SKM-1 (cell line): ENCODE measurements at regions not wholly inside any gene's neighbourhood (a gene's known extent, or its start where the extent isn't known, plus 50 kb on each side); places are given as distances from the start of the nearest gene placed in this dataset.
"Not testable (repeated sequence)": the region's sequence is repeated elsewhere in the genome, so short reads cannot be mapped to it uniquely, and the experiment has no call there.

Source experiments
- DNase-seq: peaks from one replicate; lab custom pipeline; 2025; ENCODE audit not compliant: unreplicated experiment; lab: John Stamatoyannopoulos, UW

- DNase-seq: not testable (repeated sequence)
Measured at GRCh38 chr9:104323967-104324694, 179.9 kb upstream of the OR13F1 start.

- no peak for DNase-seq
Measured at GRCh38 chr9:104326912-104327311, 177.2 kb upstream of the OR13F1 start.

- no peak for DNase-seq
Measured at GRCh38 chr9:104329245-104329644, 174.8 kb upstream of the OR13F1 start.

- DNase-seq: no peak
Measured at GRCh38 chr9:104330841-104331240, 173.2 kb upstream of the OR13F1 start.

GRCh38 chr9:104334549-104334948 is 169.5 kb upstream of the OR13F1 start:
- no peak for DNase-seq

- no peak for DNase-seq
Measured at GRCh38 chr9:104339692-104340091, 164.4 kb upstream of the OR13F1 start.

- no peak for DNase-seq
Measured at GRCh38 chr9:104342552-104342951, 161.5 kb upstream of the OR13F1 start.

- no peak for DNase-seq
Measured at GRCh38 chr9:104345061-104345460, 159.0 kb upstream of the OR13F1 start.

- DNase-seq: no peak
Measured at GRCh38 chr9:104350541-104350940, 153.5 kb upstream of the OR13F1 start.

GRCh38 chr9:104351726-104352125 is 152.3 kb upstream of the OR13F1 start:
- DNase-seq: no peak

GRCh38 chr9:104361207-104361606 is 142.9 kb upstream of the OR13F1 start:
- no peak for DNase-seq

- no peak for DNase-seq
Measured at GRCh38 chr9:104362912-104363472, 141.1 kb upstream of the OR13F1 start.

- DNase-seq: no peak
Measured at GRCh38 chr9:104367507-104367906, 136.6 kb upstream of the OR13F1 start.

- not testable (repeated sequence) for DNase-seq
Measured at GRCh38 chr9:104368318-104368717, 135.7 kb upstream of the OR13F1 start.

GRCh38 chr9:104374711-104375110 is 129.4 kb upstream of the OR13F1 start:
- DNase-seq: no peak

GRCh38 chr9:104386013-104386412 is 118.0 kb upstream of the OR13F1 start:
- no peak for DNase-seq

GRCh38 chr9:104386425-104387069 is 117.5 kb upstream of the OR13F1 start:
- DNase-seq: peak; percentile 20

GRCh38 chr9:104388071-104388470 is 116.0 kb upstream of the OR13F1 start:
- DNase-seq: no peak

- no peak for DNase-seq
Measured at GRCh38 chr9:104389341-104389740, 114.7 kb upstream of the OR13F1 start.

GRCh38 chr9:104394901-104395300 is 109.2 kb upstream of the OR13F1 start:
- DNase-seq: not testable (repeated sequence)

- no peak for DNase-seq
Measured at GRCh38 chr9:104412238-104412637, 91.8 kb upstream of the OR13F1 start.

- no peak for DNase-seq
Measured at GRCh38 chr9:104416470-104416869, 87.6 kb upstream of the OR13F1 start.
